HL-60 (cell line): ENCODE measurements at regions not wholly inside any gene's neighbourhood (a gene's known extent, or its start where the extent isn't known, plus 50 kb on each side); places are given as distances from the start of the nearest gene placed in this dataset.

Experiments used
- DNase-seq, 2 experiments: peaks; one replicate each; pipeline ENCODE4 v3.0.0-alpha.2; 2010 to 2020; ENCODE audit warnings: low read depth in 1 of 2, low spot score in 1 of 2
- H3K27ac ChIP-seq: fragments of 250-450 bp; sonication (Bioruptor Pico); replicated peaks from 2 replicates; pipeline ENCODE4 v1.5.1; 2020; ENCODE audit warnings: mild to moderate bottlenecking, moderate library complexity
- H3K27me3 ChIP-seq: fragments of 250-450 bp; sonication (Bioruptor Pico); 2 replicates; pipeline ENCODE4 v1.5.1; 2021; ENCODE audit warnings: mild to moderate bottlenecking, moderate library complexity; ENCODE audit not compliant: insufficient read depth, poor library complexity, severe bottlenecking
- H3K4me3 ChIP-seq: replicated peaks from 2 replicates; pipeline ENCODE4 v1.5.1; 2011; ENCODE audit warnings: mild to moderate bottlenecking, control low read depth, low read length; ENCODE audit not compliant: insufficient read depth
- GABPA ChIP-seq: IDR thresholded peaks from 2 replicates; pipeline ENCODE4 v1.6.1; 2012; ENCODE audit warnings: low read depth
- POLR2AphosphoS5 ChIP-seq: IDR thresholded peaks from 2 replicates; pipeline ENCODE4 v1.6.1; 2012; ENCODE audit warnings: low read depth
- SPI1 ChIP-seq: IDR thresholded peaks from 2 replicates; pipeline ENCODE4 v1.6.1; 2012; ENCODE audit warnings: low read depth, mild to moderate bottlenecking, borderline replicate concordance
- TF ChIP-seq, protein P1 (sequence below): IDR thresholded peaks from one replicate; pipeline ENCODE4 v1.5.1; 2011; ENCODE audit warnings: low read length, control low read depth, inconsistent platforms; ENCODE audit not compliant: insufficient read depth
- TF ChIP-seq, protein P2 (sequence below): IDR thresholded peaks from 2 replicates; pipeline ENCODE4 v1.6.1; 2012; ENCODE audit warnings: low read depth; ENCODE audit not compliant: insufficient replicate concordance

DNA sequence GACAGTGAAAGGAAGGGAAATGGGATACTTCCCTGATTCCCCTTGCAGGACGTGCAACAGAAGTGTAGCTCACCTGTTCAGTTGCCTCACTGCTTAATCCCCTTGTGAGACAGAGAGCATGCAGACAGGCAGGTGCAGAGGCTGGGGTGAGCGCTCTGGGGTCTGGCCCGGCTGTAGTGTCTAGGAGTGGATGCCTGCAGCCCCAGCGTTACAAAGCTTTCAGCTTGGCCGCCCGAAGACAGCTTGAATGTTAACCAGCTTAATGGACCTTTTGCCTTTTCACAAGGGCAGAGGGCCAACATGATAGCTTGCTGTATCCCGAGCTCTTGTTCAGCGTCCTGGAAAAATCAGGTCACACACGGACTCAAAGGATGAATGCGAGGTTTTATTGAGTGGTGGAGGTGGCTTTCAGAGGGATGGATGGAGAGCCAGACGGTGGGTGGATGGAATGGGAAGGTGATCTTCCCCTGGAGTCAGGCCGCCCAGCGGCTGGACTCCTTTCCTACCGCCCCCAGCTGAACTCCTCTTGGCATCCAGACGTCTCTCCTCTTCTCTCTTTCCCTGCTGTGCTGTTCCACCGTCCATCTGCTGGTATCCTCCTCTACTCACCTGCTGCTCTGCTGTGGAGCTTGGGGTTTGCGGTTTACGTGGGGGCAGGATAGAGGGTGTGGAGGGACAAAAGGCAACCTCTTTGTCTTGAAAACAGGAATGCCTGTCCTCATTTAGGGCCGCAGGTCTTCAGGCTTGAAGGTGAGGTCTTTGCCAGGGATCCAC, 86.2 kb upstream of the RESF1 start:
- TF ChIP-seq SPI1 (no peak), GABPA (no peak), POLR2AphosphoS5 (no peak)
- TF ChIP-seq, protein P1, sequence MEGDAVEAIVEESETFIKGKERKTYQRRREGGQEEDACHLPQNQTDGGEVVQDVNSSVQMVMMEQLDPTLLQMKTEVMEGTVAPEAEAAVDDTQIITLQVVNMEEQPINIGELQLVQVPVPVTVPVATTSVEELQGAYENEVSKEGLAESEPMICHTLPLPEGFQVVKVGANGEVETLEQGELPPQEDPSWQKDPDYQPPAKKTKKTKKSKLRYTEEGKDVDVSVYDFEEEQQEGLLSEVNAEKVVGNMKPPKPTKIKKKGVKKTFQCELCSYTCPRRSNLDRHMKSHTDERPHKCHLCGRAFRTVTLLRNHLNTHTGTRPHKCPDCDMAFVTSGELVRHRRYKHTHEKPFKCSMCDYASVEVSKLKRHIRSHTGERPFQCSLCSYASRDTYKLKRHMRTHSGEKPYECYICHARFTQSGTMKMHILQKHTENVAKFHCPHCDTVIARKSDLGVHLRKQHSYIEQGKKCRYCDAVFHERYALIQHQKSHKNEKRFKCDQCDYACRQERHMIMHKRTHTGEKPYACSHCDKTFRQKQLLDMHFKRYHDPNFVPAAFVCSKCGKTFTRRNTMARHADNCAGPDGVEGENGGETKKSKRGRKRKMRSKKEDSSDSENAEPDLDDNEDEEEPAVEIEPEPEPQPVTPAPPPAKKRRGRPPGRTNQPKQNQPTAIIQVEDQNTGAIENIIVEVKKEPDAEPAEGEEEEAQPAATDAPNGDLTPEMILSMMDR, result no peak
- TF ChIP-seq, protein P2, sequence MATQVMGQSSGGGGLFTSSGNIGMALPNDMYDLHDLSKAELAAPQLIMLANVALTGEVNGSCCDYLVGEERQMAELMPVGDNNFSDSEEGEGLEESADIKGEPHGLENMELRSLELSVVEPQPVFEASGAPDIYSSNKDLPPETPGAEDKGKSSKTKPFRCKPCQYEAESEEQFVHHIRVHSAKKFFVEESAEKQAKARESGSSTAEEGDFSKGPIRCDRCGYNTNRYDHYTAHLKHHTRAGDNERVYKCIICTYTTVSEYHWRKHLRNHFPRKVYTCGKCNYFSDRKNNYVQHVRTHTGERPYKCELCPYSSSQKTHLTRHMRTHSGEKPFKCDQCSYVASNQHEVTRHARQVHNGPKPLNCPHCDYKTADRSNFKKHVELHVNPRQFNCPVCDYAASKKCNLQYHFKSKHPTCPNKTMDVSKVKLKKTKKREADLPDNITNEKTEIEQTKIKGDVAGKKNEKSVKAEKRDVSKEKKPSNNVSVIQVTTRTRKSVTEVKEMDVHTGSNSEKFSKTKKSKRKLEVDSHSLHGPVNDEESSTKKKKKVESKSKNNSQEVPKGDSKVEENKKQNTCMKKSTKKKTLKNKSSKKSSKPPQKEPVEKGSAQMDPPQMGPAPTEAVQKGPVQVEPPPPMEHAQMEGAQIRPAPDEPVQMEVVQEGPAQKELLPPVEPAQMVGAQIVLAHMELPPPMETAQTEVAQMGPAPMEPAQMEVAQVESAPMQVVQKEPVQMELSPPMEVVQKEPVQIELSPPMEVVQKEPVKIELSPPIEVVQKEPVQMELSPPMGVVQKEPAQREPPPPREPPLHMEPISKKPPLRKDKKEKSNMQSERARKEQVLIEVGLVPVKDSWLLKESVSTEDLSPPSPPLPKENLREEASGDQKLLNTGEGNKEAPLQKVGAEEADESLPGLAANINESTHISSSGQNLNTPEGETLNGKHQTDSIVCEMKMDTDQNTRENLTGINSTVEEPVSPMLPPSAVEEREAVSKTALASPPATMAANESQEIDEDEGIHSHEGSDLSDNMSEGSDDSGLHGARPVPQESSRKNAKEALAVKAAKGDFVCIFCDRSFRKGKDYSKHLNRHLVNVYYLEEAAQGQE, result no peak
- no peak for DNase-seq
- no peaks in the 10 kb centered on the region for H3K27me3 ChIP-seq
- H3K4me3 ChIP-seq, result no peak overlapping the region
- no peak overlapping the region for H3K27ac ChIP-seq

DNA sequence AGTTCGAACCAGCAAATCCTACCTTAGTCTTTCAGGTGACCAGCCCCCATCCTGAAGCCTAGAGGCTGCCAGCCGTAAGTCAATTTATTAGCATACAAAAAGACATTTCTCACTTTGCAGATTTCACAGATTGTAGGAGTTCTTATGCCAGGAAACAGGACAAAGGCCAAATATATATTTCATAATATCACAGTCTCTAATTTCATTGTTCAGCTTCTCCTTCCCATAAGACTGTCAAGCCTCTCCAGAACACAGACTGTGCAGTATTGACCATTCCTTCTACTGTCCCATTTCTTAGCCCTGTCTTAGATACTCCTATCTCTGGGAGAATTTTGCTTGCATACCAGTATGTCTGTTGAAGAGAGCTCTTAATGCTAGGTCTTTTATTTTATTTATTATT, 89.2 kb upstream of the RESF1 start:
- no peak overlapping the region for H3K4me3 ChIP-seq

DNA sequence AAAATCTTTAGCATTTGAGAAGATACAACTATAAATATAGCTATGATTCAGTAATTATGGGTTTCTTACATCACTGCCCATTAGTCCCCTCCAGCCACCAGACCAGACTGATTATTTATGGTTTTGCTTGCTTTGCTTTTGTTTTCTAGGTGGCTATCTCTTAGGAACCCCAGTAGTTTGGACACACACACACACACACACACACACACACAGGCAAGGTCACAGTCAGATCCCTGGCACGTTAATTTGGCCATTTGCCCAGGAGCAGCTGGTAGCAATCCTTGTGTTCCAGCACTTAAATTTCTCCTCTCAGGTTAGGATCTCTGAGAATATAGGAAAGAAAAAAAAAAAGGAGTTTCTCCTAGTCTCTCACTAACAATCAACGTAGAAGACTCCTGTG, 90.2 kb upstream of the RESF1 start:
- TF ChIP-seq, protein P1, result no peak
- TF ChIP-seq GABPA, result no peak
- TF ChIP-seq POLR2AphosphoS5, result no peak
- TF ChIP-seq, protein P2, result no peak
- TF ChIP-seq SPI1, result no peak
- Histone ChIP-seq H3K27me3 (no peaks in the 10 kb centered on the region), H3K4me3 (no peak overlapping the region), H3K27ac (no peak overlapping the region)
- DNase-seq, result no peak

More for the DNA sequence above, 89.2 kb upstream of the RESF1 start:
- no peak overlapping the region for H3K27ac ChIP-seq
- no peak for DNase-seq
- TF ChIP-seq GABPA, result no peak
- TF ChIP-seq POLR2AphosphoS5, result no peak
- TF ChIP-seq, protein P2, result no peak
- no peak for TF ChIP-seq SPI1
- TF ChIP-seq, protein P1, result no peak
- no peaks in the 10 kb centered on the region for H3K27me3 ChIP-seq
